ENCODE measurements at regions not wholly inside any gene's neighbourhood (a gene's known extent, or its start where the extent isn't known, plus 50 kb on each side); places are given as distances from the start of the nearest gene placed in this dataset.

DNA sequence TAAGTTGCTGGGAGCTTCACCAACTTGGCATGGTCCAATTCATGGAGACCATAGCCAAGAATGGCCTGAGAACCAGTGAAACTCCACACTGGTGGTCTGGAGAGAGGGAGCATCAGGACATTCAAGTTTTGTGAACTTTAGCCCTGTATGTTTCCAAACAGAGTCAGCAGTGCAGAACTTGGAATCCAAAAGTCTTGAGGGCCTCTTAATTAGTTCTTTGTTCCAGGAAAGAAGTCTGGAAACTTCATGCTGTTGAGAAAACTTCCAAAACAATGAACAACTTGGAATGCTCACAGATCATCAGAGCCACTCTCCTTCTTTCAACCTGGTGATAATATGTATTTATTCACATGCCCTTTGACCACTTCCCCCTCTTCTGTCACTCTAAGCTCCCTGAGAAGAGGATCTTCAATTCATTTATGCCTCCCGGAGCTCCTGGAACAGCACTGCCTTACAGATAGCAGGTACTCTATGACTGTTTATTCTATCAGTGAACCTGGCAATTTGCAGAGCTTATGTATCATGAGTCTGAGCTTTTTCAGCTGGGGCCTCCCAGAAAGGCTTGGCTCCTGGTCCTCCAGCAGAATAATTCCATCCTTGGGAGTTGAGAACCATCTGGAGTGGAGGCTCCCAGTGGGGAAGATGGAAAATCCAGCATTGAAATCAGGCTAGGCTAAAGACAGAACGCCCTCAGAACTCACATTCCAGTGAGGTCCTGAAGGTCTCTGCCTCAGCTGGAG is 191.4 kb downstream of the KTN1 start:
- Mint-ChIP-seq H3K36me3 (peaks cover 0 to 12% (median 0%) of the 10 kb centered on the region in 3 donors), H3K27ac (no peak overlapping the region), H3K4me1 (no peaks in the 10 kb centered on the region), H3K27me3 (peaks cover 4 to 7% of the 10 kb centered on the region in 2 donors), H3K9me3 (peaks cover 0 to 6% (median 0%) of the 10 kb centered on the region in 5 donors), H3K4me3 (no peak overlapping the region)
- no peak for DNase-seq
- H3K4me1 ChIP-seq (ENCODE audit: insufficient read depth, low read length): no peaks in the 10 kb centered on the region
- H3K27me3 ChIP-seq (ENCODE audit: insufficient read depth, low read length, poor library complexity, severe bottlenecking): no peaks in the 10 kb centered on the region
- H3K4me3 ChIP-seq (ENCODE audit: low read length): no peak overlapping the region
- no peaks in the 10 kb centered on the region for H3K36me3 ChIP-seq (ENCODE audit: insufficient read depth, low read length)
- ChIA-PET CTCF (interaction anchor here (1.4 kb wide), 1 partner anchor 11 kb away, joined by 3 read pairs; no protein-coding TSS in a partner anchor), POLR2A (no interaction called here)
- no peaks in the 10 kb centered on the region for H3K9me3 ChIP-seq (ENCODE audit: low read length)
- no peak overlapping the region for H3K27ac ChIP-seq (ENCODE audit: low read depth, low read length)

DNA sequence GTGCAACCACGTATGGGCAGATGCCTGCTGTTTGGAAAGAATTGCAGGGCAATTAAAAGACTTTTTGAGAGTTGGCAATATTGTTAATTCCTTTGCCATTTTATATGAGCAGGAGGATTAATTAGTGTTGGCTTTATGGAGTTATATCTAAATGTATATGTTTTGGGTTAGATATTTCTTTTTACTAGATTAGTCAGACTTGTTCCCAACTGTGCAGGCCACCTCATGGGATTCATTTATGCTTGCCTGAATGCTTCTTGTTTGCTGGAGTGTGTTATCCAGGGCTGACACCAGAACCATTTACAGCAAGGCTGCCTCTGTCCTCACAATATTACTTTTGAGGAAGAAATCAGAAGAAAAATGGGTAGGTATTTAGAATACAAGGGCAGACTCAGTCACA is 192.5 kb downstream of the KTN1 start:
- ChIA-PET POLR2A (no interaction called here), CTCF (no interaction called here)
- no peaks in the 10 kb centered on the region for H3K4me1 Mint-ChIP-seq
- H3K36me3 Mint-ChIP-seq: peaks cover 0 to 12% (median 0%) of the 10 kb centered on the region in 3 donors
- Histone ChIP-seq H3K36me3 (ENCODE audit: insufficient read depth, low read length) (no peaks in the 10 kb centered on the region), H3K4me3 (ENCODE audit: low read length) (no peak overlapping the region), H3K27ac (ENCODE audit: low read depth, low read length) (no peak overlapping the region), H3K27me3 (ENCODE audit: insufficient read depth, low read length, poor library complexity, severe bottlenecking) (no peaks in the 10 kb centered on the region), H3K4me1 (ENCODE audit: insufficient read depth, low read length) (no peaks in the 10 kb centered on the region), H3K9me3 (ENCODE audit: low read length) (no peaks in the 10 kb centered on the region)
- peak overlapping the region in 1 of 8 donors; percentile 15 for H3K27ac Mint-ChIP-seq
- H3K9me3 Mint-ChIP-seq: peaks cover 0 to 6% (median 0%) of the 10 kb centered on the region in 5 donors
- H3K27me3 Mint-ChIP-seq: peaks cover 4 to 7% of the 10 kb centered on the region in 2 donors
- no peak for DNase-seq
- H3K4me3 Mint-ChIP-seq: no peak overlapping the region

DNA sequence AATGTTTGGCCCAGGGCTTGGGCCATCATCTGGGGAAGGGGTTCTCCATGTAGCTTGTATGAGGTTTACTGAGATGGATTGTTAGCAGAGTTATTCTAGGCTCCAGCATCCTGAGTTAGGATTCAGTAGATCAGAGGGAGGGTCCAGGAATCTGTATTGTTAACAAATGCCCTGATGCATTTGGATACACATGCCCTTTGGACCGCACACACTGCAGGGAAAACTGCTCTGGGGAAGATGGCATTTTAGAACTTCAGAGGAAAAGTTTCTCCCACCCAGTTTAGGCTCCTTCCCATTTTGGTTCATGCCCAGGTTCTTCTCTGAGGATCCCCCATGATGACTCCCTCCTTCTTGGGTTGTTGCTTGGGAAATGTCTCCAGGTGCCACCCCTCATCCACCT is 193.3 kb downstream of the KTN1 start:
- H3K36me3 Mint-ChIP-seq: peaks cover 0 to 6% (median 0%) of the 10 kb centered on the region in 3 donors
- no peak overlapping the region for H3K27ac ChIP-seq (ENCODE audit: low read depth, low read length)
- no peaks in the 10 kb centered on the region for H3K4me1 Mint-ChIP-seq
- DNase-seq: no peak
- no peak overlapping the region for H3K4me3 Mint-ChIP-seq
- peaks cover 0 to 1% (median 0%) of the 10 kb centered on the region in 5 donors for H3K9me3 Mint-ChIP-seq
- H3K27ac Mint-ChIP-seq: no peak overlapping the region
- no peaks in the 10 kb centered on the region for H3K9me3 ChIP-seq (ENCODE audit: low read length)
- H3K27me3 ChIP-seq (ENCODE audit: insufficient read depth, low read length, poor library complexity, severe bottlenecking): no peaks in the 10 kb centered on the region
- H3K4me1 ChIP-seq (ENCODE audit: insufficient read depth, low read length): no peaks in the 10 kb centered on the region
- ChIA-PET CTCF (interaction anchor here (0.5 kb wide), 1 partner anchor 471 kb away, joined by 3 read pairs; no protein-coding TSS in a partner anchor), POLR2A (no interaction called here)
- H3K36me3 ChIP-seq (ENCODE audit: insufficient read depth, low read length): no peaks in the 10 kb centered on the region
- H3K27me3 Mint-ChIP-seq: peaks cover 1 to 3% of the 10 kb centered on the region in 2 donors
- H3K4me3 ChIP-seq (ENCODE audit: low read length): no peak overlapping the region

DNA sequence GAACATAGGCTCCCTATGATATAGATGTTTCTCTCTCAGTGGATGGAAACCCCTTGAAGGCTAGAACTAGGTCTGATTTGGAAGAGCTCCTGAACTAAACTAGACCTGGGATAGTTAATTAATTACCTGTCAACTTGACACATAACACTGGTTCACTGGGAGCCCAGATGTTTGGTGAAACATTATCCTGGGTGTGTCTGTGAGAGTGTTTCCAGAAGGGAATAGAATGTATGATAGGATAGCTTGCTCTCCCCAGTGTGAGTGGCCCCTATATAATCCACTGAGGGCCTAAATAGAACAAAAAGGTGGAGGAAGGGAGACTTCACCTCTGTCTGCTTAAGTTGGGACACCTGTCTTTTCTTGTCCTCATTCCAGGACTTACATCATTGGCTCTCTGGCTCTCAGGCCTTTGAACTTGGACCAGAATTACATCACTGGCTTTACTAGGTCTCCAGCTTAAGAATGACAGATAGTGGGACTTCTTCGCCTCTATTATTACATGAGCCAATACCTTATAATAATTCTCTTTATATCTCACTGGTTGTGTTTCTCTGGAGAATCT is 194.1 kb downstream of the KTN1 start:
- Mint-ChIP-seq H3K27me3 (peaks cover 0 to 3% of the 10 kb centered on the region in 2 donors), H3K27ac (no peak overlapping the region), H3K36me3 (peaks cover 0 to 4% (median 0%) of the 10 kb centered on the region in 3 donors), H3K4me3 (no peak overlapping the region), H3K4me1 (no peaks in the 10 kb centered on the region), H3K9me3 (peaks cover 0 to 1% (median 0%) of the 10 kb centered on the region in 5 donors)
- no peaks in the 10 kb centered on the region for H3K9me3 ChIP-seq (ENCODE audit: low read length)
- no peaks in the 10 kb centered on the region for H3K27me3 ChIP-seq (ENCODE audit: insufficient read depth, low read length, poor library complexity, severe bottlenecking)
- no peak overlapping the region for H3K27ac ChIP-seq (ENCODE audit: low read depth, low read length)
- no peaks in the 10 kb centered on the region for H3K36me3 ChIP-seq (ENCODE audit: insufficient read depth, low read length)
- no peak overlapping the region for H3K4me3 ChIP-seq (ENCODE audit: low read length)
- CTCF ChIA-PET: no interaction called here
- no peak for DNase-seq
- POLR2A ChIA-PET: no interaction called here
- H3K4me1 ChIP-seq (ENCODE audit: insufficient read depth, low read length): no peaks in the 10 kb centered on the region

DNA sequence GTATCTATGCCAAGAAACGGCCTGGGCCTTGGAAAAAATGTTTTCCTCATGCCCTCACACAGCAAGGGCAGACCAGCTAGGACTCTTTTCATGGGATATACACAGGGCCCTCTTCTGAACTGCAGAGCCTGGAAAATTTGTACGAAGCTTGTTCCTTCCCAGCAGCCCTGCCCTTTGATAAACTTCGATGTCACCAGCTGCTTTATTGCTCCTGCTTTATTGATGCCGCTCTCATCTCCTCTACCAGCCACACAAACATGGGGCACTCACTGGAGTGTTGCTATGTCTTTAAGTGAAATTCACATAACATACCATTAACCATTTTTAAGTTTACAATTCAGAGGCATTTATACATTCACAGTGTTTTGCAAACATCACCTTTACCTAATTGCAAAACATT is 197.9 kb downstream of the KTN1 start:
- Histone ChIP-seq H3K36me3 (ENCODE audit: insufficient read depth, low read length) (no peaks in the 10 kb centered on the region), H3K27me3 (ENCODE audit: insufficient read depth, low read length, poor library complexity, severe bottlenecking) (no peaks in the 10 kb centered on the region), H3K9me3 (ENCODE audit: low read length) (no peaks in the 10 kb centered on the region), H3K4me3 (ENCODE audit: low read length) (no peak overlapping the region), H3K27ac (ENCODE audit: low read depth, low read length) (no peak overlapping the region), H3K4me1 (ENCODE audit: insufficient read depth, low read length) (no peaks in the 10 kb centered on the region)
- Mint-ChIP-seq H3K9me3 (peaks cover 0 to 1% (median 0%) of the 10 kb centered on the region in 5 donors), H3K27ac (no peak overlapping the region), H3K4me1 (no peaks in the 10 kb centered on the region), H3K27me3 (peaks cover 0 to 3% of the 10 kb centered on the region in 2 donors), H3K4me3 (no peak overlapping the region), H3K36me3 (no peaks in the 10 kb centered on the region)
- POLR2A ChIA-PET: no interaction called here
- CTCF ChIA-PET: no interaction called here
- DNase-seq: no peak

DNA sequence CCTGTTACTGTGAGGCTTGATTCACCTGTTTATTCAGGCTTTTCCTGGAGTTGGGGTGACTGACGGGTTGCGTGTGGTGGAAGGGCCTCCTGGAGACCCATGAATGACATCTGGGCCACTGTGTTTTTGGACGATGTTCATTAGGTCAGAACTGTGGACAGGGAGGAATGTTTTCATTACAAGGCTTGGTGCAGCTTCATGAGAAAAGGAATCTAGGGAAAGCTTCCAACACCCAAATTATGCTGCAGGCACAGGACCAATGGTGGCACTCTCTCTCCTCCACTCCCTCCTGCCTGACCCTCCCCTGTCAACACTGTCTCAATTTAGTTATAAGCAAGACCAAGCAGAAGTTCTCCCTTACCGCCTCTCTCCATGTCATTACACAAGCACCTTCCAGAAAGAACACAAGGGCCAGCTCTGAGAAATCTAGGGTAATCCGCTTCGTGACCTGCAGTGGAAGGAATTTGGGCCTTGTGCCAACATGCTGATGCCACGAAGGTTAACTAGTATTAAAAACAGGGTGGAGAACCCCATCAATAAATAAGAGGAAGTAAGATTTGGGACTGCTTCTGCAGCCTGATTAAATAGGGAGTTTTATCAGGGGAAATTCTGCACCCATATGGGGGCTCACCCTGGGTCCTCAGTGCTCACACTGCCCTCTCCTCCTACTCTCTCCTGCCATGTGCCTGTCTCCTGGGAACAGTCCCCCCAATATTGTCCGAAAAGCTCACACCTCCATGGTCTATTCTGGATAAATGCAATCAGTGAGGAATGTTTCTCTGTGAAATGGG is 200.3 kb downstream of the KTN1 start:
- no peaks in the 10 kb centered on the region for H3K9me3 ChIP-seq (ENCODE audit: low read length)
- no peaks in the 10 kb centered on the region for H3K4me1 ChIP-seq (ENCODE audit: insufficient read depth, low read length)
- Mint-ChIP-seq H3K4me3 (no peak overlapping the region), H3K27ac (peak overlapping the region in 1 of 8 donors; percentile 38), H3K9me3 (no peaks in the 10 kb centered on the region), H3K27me3 (peaks cover 0 to 8% of the 10 kb centered on the region in 2 donors), H3K36me3 (no peaks in the 10 kb centered on the region), H3K4me1 (no peaks in the 10 kb centered on the region)
- DNase-seq: no peak
- CTCF ChIA-PET: no interaction called here
- H3K36me3 ChIP-seq (ENCODE audit: insufficient read depth, low read length): no peaks in the 10 kb centered on the region
- no peak overlapping the region for H3K27ac ChIP-seq (ENCODE audit: low read depth, low read length)
- POLR2A ChIA-PET: no interaction called here
- H3K27me3 ChIP-seq (ENCODE audit: insufficient read depth, low read length, poor library complexity, severe bottlenecking): no peaks in the 10 kb centered on the region
- H3K4me3 ChIP-seq (ENCODE audit: low read length): no peak overlapping the region

DNA sequence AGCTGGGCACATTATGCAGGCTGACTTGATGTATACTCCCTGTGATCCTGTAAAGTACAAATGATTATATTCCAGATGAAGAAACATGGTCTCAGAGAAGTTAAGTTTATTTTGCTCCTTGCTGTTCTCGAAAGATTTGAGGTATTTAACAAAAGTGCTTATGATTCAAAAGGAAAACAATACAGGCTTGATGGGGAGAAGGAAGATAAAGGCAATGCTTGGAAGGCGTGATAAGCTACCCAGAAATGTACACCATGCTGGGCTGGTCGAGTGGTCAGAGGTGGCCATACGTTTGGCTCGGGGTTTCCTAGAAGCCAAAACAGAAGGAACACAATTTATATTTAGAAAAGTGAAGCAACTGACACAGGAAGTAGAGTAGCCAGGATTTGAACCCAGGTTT is 201.0 kb downstream of the KTN1 start:
- no peaks in the 10 kb centered on the region for H3K4me1 Mint-ChIP-seq
- no peak overlapping the region for H3K4me3 Mint-ChIP-seq
- H3K27me3 ChIP-seq (ENCODE audit: insufficient read depth, low read length, poor library complexity, severe bottlenecking): no peaks in the 10 kb centered on the region
- peak overlapping the region in 1 of 8 donors; percentile 93 for H3K27ac Mint-ChIP-seq
- H3K4me1 ChIP-seq (ENCODE audit: insufficient read depth, low read length): no peaks in the 10 kb centered on the region
- H3K9me3 Mint-ChIP-seq: no peaks in the 10 kb centered on the region
- H3K27ac ChIP-seq (ENCODE audit: low read depth, low read length): no peak overlapping the region
- CTCF ChIA-PET: no interaction called here
- no peaks in the 10 kb centered on the region for H3K9me3 ChIP-seq (ENCODE audit: low read length)
- H3K4me3 ChIP-seq (ENCODE audit: low read length): no peak overlapping the region
- POLR2A ChIA-PET: no interaction called here
- H3K27me3 Mint-ChIP-seq: peaks cover 0 to 8% of the 10 kb centered on the region in 2 donors
- H3K36me3 Mint-ChIP-seq: no peaks in the 10 kb centered on the region
- H3K36me3 ChIP-seq (ENCODE audit: insufficient read depth, low read length): no peaks in the 10 kb centered on the region
- no peak for DNase-seq

DNA sequence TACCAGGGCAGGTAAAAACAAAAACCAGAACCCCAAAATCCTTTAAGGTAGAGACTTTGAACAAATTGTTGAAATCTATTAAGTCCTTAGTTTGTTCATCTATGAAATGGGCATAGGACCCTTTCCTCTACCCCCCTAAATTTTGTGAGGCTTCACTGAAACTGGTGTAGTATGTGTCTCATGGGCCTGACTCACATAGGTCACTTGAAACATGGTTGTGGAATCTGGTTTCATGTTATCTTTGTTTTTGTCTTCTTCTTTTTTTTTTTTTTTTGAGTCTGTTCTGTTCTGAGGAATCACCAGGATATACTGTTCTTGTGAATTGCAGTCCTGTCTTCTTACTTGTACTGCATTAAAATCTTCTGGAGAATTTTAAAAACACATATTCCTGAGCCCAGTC is 202.2 kb downstream of the KTN1 start:
- H3K4me3 Mint-ChIP-seq: no peak overlapping the region
- H3K27ac Mint-ChIP-seq: no peak overlapping the region
- no peaks in the 10 kb centered on the region for H3K4me1 ChIP-seq (ENCODE audit: insufficient read depth, low read length)
- no peaks in the 10 kb centered on the region for H3K9me3 Mint-ChIP-seq
- H3K27ac ChIP-seq (ENCODE audit: low read depth, low read length): no peak overlapping the region
- H3K4me3 ChIP-seq (ENCODE audit: low read length): no peak overlapping the region
- no peaks in the 10 kb centered on the region for H3K4me1 Mint-ChIP-seq
- CTCF ChIA-PET: no interaction called here
- POLR2A ChIA-PET: no interaction called here
- H3K36me3 Mint-ChIP-seq: peaks cover 0 to 1% (median 1%) of the 10 kb centered on the region in 3 donors
- peaks cover 0 to 8% of the 10 kb centered on the region in 2 donors for H3K27me3 Mint-ChIP-seq
- no peaks in the 10 kb centered on the region for H3K36me3 ChIP-seq (ENCODE audit: insufficient read depth, low read length)
- no peaks in the 10 kb centered on the region for H3K9me3 ChIP-seq (ENCODE audit: low read length)
- DNase-seq: no peak
- H3K27me3 ChIP-seq (ENCODE audit: insufficient read depth, low read length, poor library complexity, severe bottlenecking): no peaks in the 10 kb centered on the region

Data from CD8-positive, alpha-beta memory T cell (primary cell).